Activated CD4-positive, alpha-beta T cell treated with anti-CD3 and anti-CD28 coated beads, Interleukin-2, amount 50 U/mL, for 24 hours (primary cell): ENCODE measurements at regions not wholly inside any gene's neighbourhood (a gene's known extent, or its start where the extent isn't known, plus 50 kb on each side); places are given as distances from the start of the nearest gene placed in this dataset.

ENCODE experiments used
- DNase-seq, 2 donors: peaks; one replicate each; pipeline ENCODE4 v3.0.0-alpha.2; 2020; ENCODE audit warnings: low read depth in 1 of 2, low spot score in 1 of 2

GRCh38 chr1:199269241-199269640 lies 630.4 kb downstream of the PTPRC start:
- no peak for DNase-seq

- DNase-seq, result no peak
These were observed 633.3 kb downstream of the PTPRC start for GRCh38 chr1:199272139-199272544.

GRCh38 chr1:199272628-199273086 lies 633.8 kb downstream of the PTPRC start:
- no peak for DNase-seq

- no peak for DNase-seq
These were observed 635.1 kb downstream of the PTPRC start for GRCh38 chr1:199273837-199274379.

- no peak for DNase-seq
These were observed 640.2 kb downstream of the PTPRC start for GRCh38 chr1:199279067-199279466.

GRCh38 chr1:199279872-199280645 lies 641.2 kb downstream of the PTPRC start:
- DNase-seq, result no peak

GRCh38 chr1:199282751-199283305 lies 644.0 kb downstream of the PTPRC start:
- DNase-seq, result no peak

- no peak for DNase-seq
These were observed 645.0 kb downstream of the PTPRC start for GRCh38 chr1:199283794-199284193.

GRCh38 chr1:199287206-199287605 lies 648.4 kb downstream of the PTPRC start:
- no peak for DNase-seq

GRCh38 chr1:199287647-199288046 lies 648.8 kb downstream of the PTPRC start:
- no peak for DNase-seq

GRCh38 chr1:199290186-199290585 lies 651.3 kb downstream of the PTPRC start:
- DNase-seq, result no peak

- no peak for DNase-seq
These were observed 652.3 kb downstream of the PTPRC start for GRCh38 chr1:199291022-199291740.

GRCh38 chr1:199292896-199293295 lies 654.1 kb downstream of the PTPRC start:
- no peak for DNase-seq

- no peak for DNase-seq
These were observed 656.3 kb downstream of the PTPRC start for GRCh38 chr1:199295107-199295506.

- no peak for DNase-seq
These were observed 658.3 kb downstream of the PTPRC start for GRCh38 chr1:199297174-199297573.

- DNase-seq, result no peak
These were observed 659.0 kb downstream of the PTPRC start for GRCh38 chr1:199297887-199298286.

GRCh38 chr1:199298825-199299224 lies 660.0 kb downstream of the PTPRC start:
- DNase-seq, result no peak

- DNase-seq, result no peak
These were observed 662.8 kb downstream of the PTPRC start for GRCh38 chr1:199301472-199302217.

- DNase-seq, result no peak
These were observed 663.7 kb downstream of the PTPRC start for GRCh38 chr1:199302554-199302953.

GRCh38 chr1:199303035-199303434 lies 664.2 kb downstream of the PTPRC start:
- no peak for DNase-seq

- DNase-seq, result no peak
These were observed 666.2 kb downstream of the PTPRC start for GRCh38 chr1:199305053-199305452.
